GM18870 (cell line): ENCODE measurements at regions not wholly inside any gene's neighbourhood (a gene's known extent, or its start where the extent isn't known, plus 50 kb on each side); places are given as distances from the start of the nearest gene placed in this dataset.

Experiments used
- ATAC-seq: cut with Tn5 transposase; IDR thresholded peaks from one replicate; pipeline ENCODE4 v1.9.1; 2021; ENCODE audit warnings: moderate library complexity; ENCODE audit not compliant: unreplicated experiment

DNA sequence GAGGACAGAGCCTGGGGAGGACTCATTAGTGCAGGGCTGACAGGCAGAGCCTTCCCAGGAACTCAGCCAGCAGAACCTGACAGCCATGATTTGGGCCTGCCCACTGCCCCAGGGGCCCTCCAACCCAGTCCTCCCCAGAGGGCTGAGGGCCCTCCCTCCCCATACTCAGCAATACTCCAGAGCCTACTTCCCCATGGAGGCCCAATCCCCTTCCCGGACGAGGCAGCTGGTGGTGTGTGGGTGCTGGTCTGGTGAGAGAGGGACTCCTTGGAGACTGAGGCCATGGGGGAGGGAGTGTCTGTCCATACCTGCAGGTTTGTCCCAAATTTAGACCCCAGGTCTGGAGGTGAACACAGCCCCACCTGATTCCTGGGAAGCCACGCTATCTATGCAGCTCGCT is 120.9 kb upstream of the MLN start:
- ATAC-seq, result no peak

DNA sequence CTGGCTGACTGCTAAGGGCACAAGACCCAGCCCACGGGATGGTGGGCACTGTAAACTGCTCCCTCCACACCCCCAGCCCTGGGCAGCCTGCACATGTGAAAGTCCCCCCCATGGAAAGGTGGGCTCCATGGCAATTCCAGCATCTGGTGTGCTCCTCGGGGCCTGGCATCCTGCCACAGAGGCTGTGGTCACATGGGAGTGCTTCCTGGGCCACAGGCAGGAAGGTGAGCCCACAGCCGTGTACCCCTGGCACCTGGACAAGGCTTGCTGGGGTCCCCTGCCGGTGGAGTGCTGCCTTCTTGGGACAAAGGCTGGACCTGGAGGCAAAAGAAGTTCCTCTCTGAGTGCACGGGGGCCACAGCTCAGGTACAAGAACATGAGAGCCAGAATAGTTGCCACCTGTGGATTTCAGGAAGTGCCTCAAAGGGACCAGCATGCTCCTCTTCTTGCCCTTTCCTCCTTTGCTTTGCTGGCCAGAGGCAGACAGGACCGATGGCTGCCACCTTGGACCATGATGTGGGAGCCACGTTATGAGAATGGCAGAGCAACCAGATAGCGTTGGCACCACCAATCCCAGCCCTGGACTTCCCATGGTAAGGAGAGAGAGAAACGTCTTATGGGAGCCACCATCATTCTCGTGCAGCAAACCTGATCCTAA is 120.2 kb upstream of the MLN start:
- no peak for ATAC-seq

- no peak for ATAC-seq
Observed at GRCh38 chr6:33921745-33922144, 117.9 kb upstream of the MLN start.

- ATAC-seq, result no peak
Observed at GRCh38 chr6:33918175-33918695, 114.4 kb upstream of the MLN start.

- no peak for ATAC-seq
Observed at GRCh38 chr6:33915134-33915533, 111.3 kb upstream of the MLN start.

DNA sequence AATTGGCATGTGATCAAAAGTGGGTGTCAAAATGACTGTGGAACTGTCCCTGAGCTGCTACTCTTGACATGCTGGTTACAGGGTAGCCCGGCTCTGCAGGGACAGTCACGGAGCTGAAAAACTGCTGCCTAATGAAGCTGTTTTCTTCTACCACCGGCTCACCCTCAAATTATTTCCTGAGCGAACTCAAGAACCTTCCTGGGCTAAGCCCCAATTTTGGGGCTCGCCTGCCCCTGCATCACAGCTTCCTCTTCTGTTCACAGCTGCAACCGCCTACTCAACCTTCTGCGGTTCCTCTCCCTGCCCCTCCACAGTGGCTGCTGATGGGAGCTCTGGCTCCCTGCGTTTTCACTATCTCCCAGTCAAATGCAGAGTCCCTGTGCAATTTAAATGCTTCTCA is 110.8 kb upstream of the MLN start:
- ATAC-seq, result no peak

- no peak for ATAC-seq
Observed at GRCh38 chr6:33912195-33912594, 108.4 kb upstream of the MLN start.

GRCh38 chr6:33911488-33911887 is 107.7 kb upstream of the MLN start:
- no peak for ATAC-seq

DNA sequence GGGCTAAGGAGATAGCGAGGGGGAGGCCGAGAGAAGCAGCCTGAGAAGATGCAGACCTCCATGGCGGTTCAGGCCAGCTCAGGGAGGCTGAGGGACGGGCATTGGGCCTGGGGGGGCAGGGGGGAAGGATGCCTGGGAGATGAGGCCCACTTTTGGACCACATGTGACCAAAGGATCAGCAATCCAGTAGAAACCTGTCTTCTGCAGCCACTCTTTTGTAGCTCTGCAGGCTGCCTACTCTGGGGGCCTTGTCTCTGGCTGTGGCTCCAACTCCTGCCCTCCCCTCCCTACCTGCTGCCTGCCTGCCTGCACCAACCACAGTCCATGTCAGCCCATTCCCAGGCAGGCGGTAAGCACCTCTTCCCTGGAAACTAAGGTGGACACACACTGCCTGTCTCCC is 106.8 kb upstream of the MLN start:
- ATAC-seq, result no peak

DNA sequence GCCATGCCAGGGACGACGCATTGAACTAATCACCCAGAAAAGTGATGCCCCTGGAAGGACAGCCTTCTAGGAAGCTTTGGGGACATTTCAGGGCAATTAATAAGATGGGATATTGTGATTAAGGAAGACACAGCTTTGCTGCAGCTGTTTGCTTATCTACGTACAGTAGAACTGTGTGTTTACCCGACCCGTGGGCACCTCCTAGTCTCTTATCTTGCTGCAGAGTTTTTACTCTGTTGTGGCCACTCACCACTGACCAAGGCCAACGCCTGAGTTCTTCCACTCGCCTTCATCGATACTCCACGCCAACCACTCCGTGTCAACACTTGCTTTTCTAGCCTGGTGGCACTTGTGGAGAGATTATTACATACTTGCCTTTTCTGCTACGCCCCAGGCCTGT is 105.9 kb upstream of the MLN start:
- ATAC-seq, result no peak

DNA sequence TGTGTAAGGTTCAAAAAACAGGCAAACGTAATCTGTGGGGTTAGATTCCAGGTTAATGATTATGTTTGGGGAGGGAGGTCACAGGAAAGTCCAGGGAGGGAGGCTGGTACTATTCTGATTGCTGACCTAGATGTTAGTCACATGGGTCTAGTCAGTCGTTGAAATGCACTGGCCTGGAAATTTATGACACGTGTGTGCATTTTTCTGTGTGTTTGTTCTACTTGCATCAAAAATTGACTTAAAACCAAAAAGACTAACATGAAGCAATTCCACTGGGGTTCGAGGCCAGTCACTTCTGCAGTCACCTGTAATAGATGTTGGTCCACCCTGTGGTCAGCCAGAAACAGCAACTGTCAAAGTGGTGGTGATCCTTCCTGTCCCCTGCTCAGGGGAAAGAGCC is 104.2 kb upstream of the MLN start:
- no peak for ATAC-seq

- ATAC-seq, result no peak
Observed at GRCh38 chr6:33907227-33907626, 103.4 kb upstream of the MLN start.

DNA sequence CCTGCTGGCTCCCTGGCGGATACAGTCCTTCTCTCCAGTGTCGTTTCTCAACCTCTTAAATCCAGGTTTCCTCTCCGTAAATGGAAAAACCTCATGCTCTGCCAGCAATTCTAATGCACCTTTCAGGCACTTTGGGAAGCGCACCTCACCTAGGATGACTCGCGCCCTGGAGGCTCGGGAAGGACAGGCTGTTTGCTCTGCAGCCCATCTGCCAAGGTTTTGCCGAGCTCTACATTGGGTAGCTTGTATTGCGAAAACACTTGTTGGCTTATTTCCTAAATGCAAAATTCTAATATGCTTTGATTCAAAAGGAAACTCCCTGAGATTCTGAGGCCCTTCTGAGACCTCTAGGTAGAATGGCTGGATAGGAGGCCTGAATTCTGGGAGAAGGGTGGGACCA is 102.6 kb upstream of the MLN start:
- no peak for ATAC-seq

GRCh38 chr6:33905071-33905609 is 101.3 kb upstream of the MLN start:
- no peak for ATAC-seq

DNA sequence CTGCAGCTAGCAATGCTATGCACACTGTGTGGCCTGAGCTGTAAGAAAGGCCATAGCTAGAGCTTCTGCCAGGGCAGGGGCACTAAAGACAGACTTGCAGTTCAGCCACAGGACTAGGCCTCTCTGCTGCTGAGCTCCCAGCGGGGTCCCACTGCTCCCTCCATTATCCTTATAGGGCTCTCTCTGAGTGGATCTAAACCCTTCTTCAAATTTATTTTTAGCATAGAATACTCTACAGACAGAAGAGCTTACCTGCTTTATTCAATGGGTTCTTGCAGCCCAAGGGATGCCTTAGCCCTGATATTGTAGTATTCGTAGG is 100.9 kb upstream of the MLN start:
- no peak for ATAC-seq

DNA sequence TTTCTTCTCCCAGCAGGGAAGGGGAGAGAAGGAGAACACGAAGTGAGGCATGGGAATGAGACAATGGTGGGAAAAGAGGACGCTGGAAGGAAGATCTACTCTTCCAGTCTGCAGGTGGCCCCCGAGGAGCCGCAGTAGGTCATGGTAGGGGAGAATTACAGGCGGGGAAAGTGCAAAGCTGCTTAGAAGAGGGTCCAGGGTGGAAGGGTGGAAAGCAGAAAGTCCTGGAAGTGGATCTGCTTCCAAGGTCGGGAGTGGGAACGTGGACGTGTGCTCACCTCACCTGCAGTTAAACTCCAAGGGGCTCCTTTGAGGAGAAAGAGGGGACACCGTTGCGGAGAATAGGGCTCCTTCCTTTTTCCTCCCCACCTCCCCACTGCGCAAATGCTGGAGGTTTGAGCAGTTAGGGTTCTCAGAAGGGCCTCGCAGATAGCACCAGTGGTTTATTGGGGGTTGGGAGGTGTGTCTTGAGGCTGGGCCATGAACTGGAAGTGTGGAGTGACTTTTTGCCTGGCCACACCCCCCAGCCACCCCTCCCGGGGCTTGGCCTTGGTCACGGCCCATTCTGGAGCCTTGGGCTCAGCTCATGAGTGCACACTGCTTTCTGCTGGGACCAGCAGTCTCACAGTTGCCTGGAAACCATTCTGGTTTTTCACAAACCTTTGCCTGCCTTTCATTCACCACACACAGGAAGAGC is 100.4 kb upstream of the MLN start:
- ATAC-seq, result peak; percentile 65

DNA sequence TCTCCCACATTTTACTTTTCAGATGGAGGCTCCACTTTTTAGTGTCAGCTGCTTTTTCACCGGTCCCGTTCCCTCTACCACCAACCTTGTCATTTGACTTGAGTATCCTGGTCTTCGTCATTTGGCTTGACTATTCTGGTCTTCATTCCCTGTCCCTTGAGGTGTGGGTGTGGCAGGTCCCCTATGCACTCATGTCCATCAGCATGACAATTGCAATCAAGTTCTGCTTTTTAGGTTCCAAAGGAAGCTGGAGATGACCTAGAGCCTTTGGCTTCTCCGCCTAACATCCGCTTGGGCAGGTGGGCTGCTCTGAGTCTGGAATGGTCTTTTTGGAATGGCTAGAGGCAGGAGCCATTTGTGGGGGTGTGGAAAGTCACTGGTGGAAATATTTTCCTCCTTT is 99.8 kb upstream of the MLN start:
- ATAC-seq, result no peak

DNA sequence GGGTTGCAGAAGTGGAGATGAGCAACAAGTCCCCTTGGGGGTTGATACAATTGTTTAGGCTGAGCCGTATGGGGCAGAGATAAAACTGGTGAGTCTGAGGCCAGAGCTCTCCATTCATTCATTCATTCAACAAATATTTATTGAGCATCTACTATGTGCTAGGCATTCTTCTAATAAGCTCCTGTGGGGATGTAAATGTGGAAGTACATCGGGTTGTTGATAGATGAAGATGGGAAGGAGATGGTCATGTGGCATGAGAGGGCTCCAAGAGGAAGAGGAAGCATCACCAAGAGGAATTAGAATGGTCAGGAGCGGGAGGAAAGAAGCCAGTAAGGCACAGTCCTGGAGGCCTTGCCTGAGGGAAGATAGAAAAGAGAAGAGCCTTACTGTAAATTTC is 98.7 kb upstream of the MLN start:
- ATAC-seq, result no peak

DNA sequence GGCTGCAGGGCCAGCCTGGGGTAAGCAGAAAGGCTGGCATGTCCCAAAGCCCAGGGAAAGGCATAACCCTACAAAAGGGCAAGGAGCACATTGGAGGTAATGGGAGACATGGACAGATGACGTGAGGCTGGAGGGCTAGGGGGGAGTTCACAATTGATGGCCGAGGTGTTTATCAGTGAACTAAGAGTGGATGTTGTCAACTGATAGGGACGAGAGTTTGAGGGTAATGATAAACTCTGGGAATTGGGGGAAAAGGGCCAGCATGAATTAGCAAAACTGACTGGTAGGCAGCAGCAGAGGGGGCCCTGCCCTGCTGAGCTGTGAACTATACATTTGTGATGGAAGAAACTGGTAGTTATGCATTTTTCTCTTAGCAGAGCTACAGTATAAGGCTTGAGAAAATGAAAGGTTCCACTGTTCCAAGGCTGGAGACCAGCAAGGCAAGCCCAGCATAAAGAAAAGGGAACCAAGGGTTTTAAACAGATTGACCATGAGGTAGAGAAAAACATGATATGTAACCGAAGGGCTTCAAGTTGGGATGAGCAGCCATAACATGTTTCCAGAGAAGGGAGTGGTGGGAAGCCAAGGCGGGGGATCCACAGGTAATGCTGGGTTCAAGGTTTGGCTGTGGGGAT is 98.1 kb upstream of the MLN start:
- no peak for ATAC-seq

DNA sequence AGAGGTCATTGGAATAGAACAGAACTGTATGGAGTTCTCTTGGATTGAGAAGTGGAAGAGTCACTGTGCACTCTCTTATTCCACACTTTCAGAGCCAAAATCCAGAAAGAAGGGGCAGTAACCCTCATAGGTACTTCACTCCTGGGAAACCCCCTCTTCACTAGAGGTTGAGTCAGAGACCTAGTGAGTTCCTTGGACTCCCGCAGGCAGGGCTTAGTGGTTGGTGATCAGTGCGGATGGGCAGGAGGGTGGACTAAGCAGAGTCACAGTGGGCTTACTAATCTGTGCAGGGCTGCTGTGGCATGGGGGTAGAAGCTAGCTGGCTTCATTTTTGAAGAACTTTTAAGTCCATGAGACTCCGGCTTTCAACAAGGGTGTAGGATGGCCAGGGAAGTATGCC is 95.0 kb upstream of the MLN start:
- ATAC-seq, result no peak

- no peak for ATAC-seq
Observed at GRCh38 chr6:33897189-33897780, 93.5 kb upstream of the MLN start.
